ENCODE measurements at regions not wholly inside any gene's neighbourhood (a gene's known extent, or its start where the extent isn't known, plus 50 kb on each side); places are given as distances from the start of the nearest gene placed in this dataset.

DNA sequence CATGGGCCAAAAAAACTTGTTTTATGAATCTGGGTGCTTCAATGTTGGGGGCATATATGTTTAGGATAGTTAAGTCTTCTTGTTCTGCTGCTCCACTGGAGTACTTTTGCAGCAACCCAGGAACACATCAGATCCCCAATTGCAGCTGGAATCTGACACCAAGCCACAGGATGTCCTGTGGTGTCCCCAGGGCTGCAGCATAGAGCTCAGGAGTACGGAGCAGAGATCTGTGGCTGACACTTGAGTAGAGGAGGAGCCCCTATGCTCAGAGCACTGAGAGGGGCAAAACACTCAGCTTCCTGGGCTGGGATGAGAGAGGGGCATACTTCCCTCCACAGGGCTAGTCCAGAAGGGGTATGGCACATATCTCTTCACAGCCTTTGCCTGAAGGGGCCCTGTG is 138.9 kb upstream of the ERBB4 start:
- Histone ChIP-seq H3K4me1 (ENCODE audit: control insufficient read depth in 2 of 2, insufficient read depth in 2 of 2, low read length in 1 of 2) (no peaks in the 10 kb centered on the region), H3K9me3 (ENCODE audit: control insufficient read depth in 2 of 2, insufficient read depth in 1 of 2, low read depth in 1 of 2, low read length in 1 of 2) (no peaks in the 10 kb centered on the region), H3K27me3 (ENCODE audit: control insufficient read depth in 1 of 2, insufficient read depth in 2 of 2, low read length in 2 of 2) (no peaks in the 10 kb centered on the region), H3K4me3 (ENCODE audit: low read depth in 1 of 2, low read length in 2 of 2) (no peak overlapping the region), H3K27ac (ENCODE audit: low read depth in 2 of 2, low read length in 1 of 2) (no peak overlapping the region), H3K36me3 (ENCODE audit: control insufficient read depth in 2 of 2, insufficient read depth in 2 of 2, low read length in 1 of 2) (no peaks in the 10 kb centered on the region)
- 45 to 56% methylated on average over 1 of the region's 1 CpG for WGBS, 2 donors

- H3K36me3 ChIP-seq (ENCODE audit: control insufficient read depth in 2 of 2, insufficient read depth in 2 of 2, low read length in 1 of 2), result no peaks in the 10 kb centered on the region
- 79 to 83% methylated on average over 2 of the region's 2 CpGs for WGBS, 2 donors
These were observed 133.6 kb upstream of the ERBB4 start for GRCh38 chr2:212672186-212672585.

GRCh38 chr2:212669761-212670160 is 131.2 kb upstream of the ERBB4 start:
- H3K27me3 ChIP-seq (ENCODE audit: control insufficient read depth in 1 of 2, insufficient read depth in 2 of 2, low read length in 2 of 2), result no peaks in the 10 kb centered on the region
- WGBS, 2 donors, result 39 to 43% methylated on average over 2 of the region's 2 CpGs

More at GRCh38 chr2:212672186-212672585, 133.6 kb upstream of the ERBB4 start:
- Histone ChIP-seq H3K27me3 (ENCODE audit: control insufficient read depth in 1 of 2, insufficient read depth in 2 of 2, low read length in 2 of 2) (no peaks in the 10 kb centered on the region), H3K4me3 (ENCODE audit: low read depth in 1 of 2, low read length in 2 of 2) (no peak overlapping the region), H3K4me1 (ENCODE audit: control insufficient read depth in 2 of 2, insufficient read depth in 2 of 2, low read length in 1 of 2) (no peaks in the 10 kb centered on the region), H3K27ac (ENCODE audit: low read depth in 2 of 2, low read length in 1 of 2) (no peak overlapping the region), H3K9me3 (ENCODE audit: control insufficient read depth in 2 of 2, insufficient read depth in 1 of 2, low read depth in 1 of 2, low read length in 1 of 2) (no peaks in the 10 kb centered on the region)

DNA sequence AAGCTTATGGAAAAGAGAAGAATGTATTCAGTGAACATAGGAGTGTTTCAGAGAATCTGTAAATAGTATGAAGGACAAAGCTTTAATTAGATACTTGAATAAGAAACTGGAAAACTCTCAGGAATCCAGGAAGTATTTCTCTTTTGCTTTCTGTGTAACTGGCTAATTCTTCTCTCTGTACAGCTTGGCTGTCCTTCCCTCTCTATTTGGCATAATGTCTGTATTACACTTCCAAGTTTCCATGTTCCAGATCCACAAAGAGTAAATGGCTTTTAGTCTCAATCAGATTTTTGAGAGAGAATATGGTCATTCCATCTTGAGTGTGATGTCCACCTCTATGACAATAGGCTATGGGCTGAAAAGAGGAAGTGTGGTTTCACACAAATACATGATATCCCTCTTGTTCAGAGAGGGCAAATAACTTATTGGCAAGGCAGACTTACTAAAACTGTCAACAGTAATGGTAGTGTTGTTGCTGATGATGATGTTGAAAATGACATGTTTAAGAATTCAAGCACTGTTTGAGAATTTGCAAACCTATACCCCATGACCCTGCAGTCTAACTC is 129.2 kb upstream of the ERBB4 start:
- no peaks in the 10 kb centered on the region for H3K4me1 ChIP-seq (ENCODE audit: control insufficient read depth in 2 of 2, insufficient read depth in 2 of 2, low read length in 1 of 2)
- no peak overlapping the region for H3K4me3 ChIP-seq (ENCODE audit: low read depth in 1 of 2, low read length in 2 of 2)
- no peaks in the 10 kb centered on the region for H3K36me3 ChIP-seq (ENCODE audit: control insufficient read depth in 2 of 2, insufficient read depth in 2 of 2, low read length in 1 of 2)
- no peak overlapping the region for H3K27ac ChIP-seq (ENCODE audit: low read depth in 2 of 2, low read length in 1 of 2)
- H3K27me3 ChIP-seq (ENCODE audit: control insufficient read depth in 1 of 2, insufficient read depth in 2 of 2, low read length in 2 of 2), result no peaks in the 10 kb centered on the region
- H3K9me3 ChIP-seq (ENCODE audit: control insufficient read depth in 2 of 2, insufficient read depth in 1 of 2, low read depth in 1 of 2, low read length in 1 of 2), result no peaks in the 10 kb centered on the region

More at GRCh38 chr2:212669761-212670160, 131.2 kb upstream of the ERBB4 start:
- H3K36me3 ChIP-seq (ENCODE audit: control insufficient read depth in 2 of 2, insufficient read depth in 2 of 2, low read length in 1 of 2), result no peaks in the 10 kb centered on the region
- H3K27ac ChIP-seq (ENCODE audit: low read depth in 2 of 2, low read length in 1 of 2), result no peak overlapping the region
- H3K4me1 ChIP-seq (ENCODE audit: control insufficient read depth in 2 of 2, insufficient read depth in 2 of 2, low read length in 1 of 2), result no peaks in the 10 kb centered on the region
- H3K4me3 ChIP-seq (ENCODE audit: low read depth in 1 of 2, low read length in 2 of 2), result no peak overlapping the region
- H3K9me3 ChIP-seq (ENCODE audit: control insufficient read depth in 2 of 2, insufficient read depth in 1 of 2, low read depth in 1 of 2, low read length in 1 of 2), result no peaks in the 10 kb centered on the region

- no peak overlapping the region for H3K4me3 ChIP-seq (ENCODE audit: low read depth in 1 of 2, low read length in 2 of 2)
- H3K9me3 ChIP-seq (ENCODE audit: control insufficient read depth in 2 of 2, insufficient read depth in 1 of 2, low read depth in 1 of 2, low read length in 1 of 2), result no peaks in the 10 kb centered on the region
- H3K4me1 ChIP-seq (ENCODE audit: control insufficient read depth in 2 of 2, insufficient read depth in 2 of 2, low read length in 1 of 2), result no peaks in the 10 kb centered on the region
- no peaks in the 10 kb centered on the region for H3K27me3 ChIP-seq (ENCODE audit: control insufficient read depth in 1 of 2, insufficient read depth in 2 of 2, low read length in 2 of 2)
- WGBS, 2 donors, result 75 to 90% methylated on average over 1 of the region's 1 CpG
- no peaks in the 10 kb centered on the region for H3K36me3 ChIP-seq (ENCODE audit: control insufficient read depth in 2 of 2, insufficient read depth in 2 of 2, low read length in 1 of 2)
- no peak overlapping the region for H3K27ac ChIP-seq (ENCODE audit: low read depth in 2 of 2, low read length in 1 of 2)
These were observed 127.3 kb upstream of the ERBB4 start for GRCh38 chr2:212665948-212666347.

- Histone ChIP-seq H3K4me1 (ENCODE audit: control insufficient read depth in 2 of 2, insufficient read depth in 2 of 2, low read length in 1 of 2) (no peaks in the 10 kb centered on the region), H3K4me3 (ENCODE audit: low read depth in 1 of 2, low read length in 2 of 2) (no peak overlapping the region), H3K36me3 (ENCODE audit: control insufficient read depth in 2 of 2, insufficient read depth in 2 of 2, low read length in 1 of 2) (no peaks in the 10 kb centered on the region), H3K27ac (ENCODE audit: low read depth in 2 of 2, low read length in 1 of 2) (no peak overlapping the region), H3K9me3 (ENCODE audit: control insufficient read depth in 2 of 2, insufficient read depth in 1 of 2, low read depth in 1 of 2, low read length in 1 of 2) (no peaks in the 10 kb centered on the region), H3K27me3 (ENCODE audit: control insufficient read depth in 1 of 2, insufficient read depth in 2 of 2, low read length in 2 of 2) (no peaks in the 10 kb centered on the region)
- 44 to 57% methylated on average over 3 of the region's 3 CpGs for WGBS, 2 donors
These were observed 120.8 kb upstream of the ERBB4 start for GRCh38 chr2:212659441-212659840.

DNA sequence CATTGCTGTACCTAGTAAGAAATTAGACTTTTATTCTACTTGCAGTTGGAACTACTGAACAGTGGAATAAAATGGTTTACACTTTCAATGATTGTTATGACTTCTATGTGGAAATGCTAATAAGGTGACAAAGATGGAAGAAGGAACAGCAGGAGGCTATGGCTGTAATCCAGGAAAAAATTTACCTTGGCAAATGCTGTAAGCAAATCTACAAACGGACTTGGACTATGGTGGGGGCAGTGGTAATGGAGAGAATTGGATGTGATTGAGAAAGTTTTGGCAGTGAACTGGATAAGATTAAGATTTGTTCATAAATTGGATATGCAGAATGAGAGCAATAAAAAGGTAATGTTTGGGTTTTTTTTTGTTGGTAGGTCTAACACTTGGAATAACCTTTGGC is 111.0 kb upstream of the ERBB4 start:
- WGBS, 2 donors, result 29 to 31% methylated on average over 1 of the region's 1 CpG
- H3K4me3 ChIP-seq (ENCODE audit: low read depth in 1 of 2, low read length in 2 of 2), result no peak overlapping the region

GRCh38 chr2:212646698-212647366 is 108.2 kb upstream of the ERBB4 start:
- Histone ChIP-seq H3K27ac (ENCODE audit: low read depth in 2 of 2, low read length in 1 of 2) (peak overlapping the region in 1 of 2 donors; percentile 14), H3K4me3 (ENCODE audit: low read depth in 1 of 2, low read length in 2 of 2) (no peak overlapping the region), H3K27me3 (ENCODE audit: control insufficient read depth in 1 of 2, insufficient read depth in 2 of 2, low read length in 2 of 2) (no peaks in the 10 kb centered on the region), H3K4me1 (ENCODE audit: control insufficient read depth in 2 of 2, insufficient read depth in 2 of 2, low read length in 1 of 2) (peaks cover 4 to 6% of the 10 kb centered on the region in 2 donors), H3K9me3 (ENCODE audit: control insufficient read depth in 2 of 2, insufficient read depth in 1 of 2, low read depth in 1 of 2, low read length in 1 of 2) (no peaks in the 10 kb centered on the region), H3K36me3 (ENCODE audit: control insufficient read depth in 2 of 2, insufficient read depth in 2 of 2, low read length in 1 of 2) (no peaks in the 10 kb centered on the region)
- WGBS, 2 donors, result 45 to 50% methylated on average over 3 of the region's 3 CpGs

More for the DNA sequence above, 111.0 kb upstream of the ERBB4 start:
- no peaks in the 10 kb centered on the region for H3K27me3 ChIP-seq (ENCODE audit: control insufficient read depth in 1 of 2, insufficient read depth in 2 of 2, low read length in 2 of 2)
- no peaks in the 10 kb centered on the region for H3K4me1 ChIP-seq (ENCODE audit: control insufficient read depth in 2 of 2, insufficient read depth in 2 of 2, low read length in 1 of 2)
- no peak overlapping the region for H3K27ac ChIP-seq (ENCODE audit: low read depth in 2 of 2, low read length in 1 of 2)
- H3K36me3 ChIP-seq (ENCODE audit: control insufficient read depth in 2 of 2, insufficient read depth in 2 of 2, low read length in 1 of 2), result no peaks in the 10 kb centered on the region
- H3K9me3 ChIP-seq (ENCODE audit: control insufficient read depth in 2 of 2, insufficient read depth in 1 of 2, low read depth in 1 of 2, low read length in 1 of 2), result no peaks in the 10 kb centered on the region

GRCh38 chr2:212644195-212644837 is 105.7 kb upstream of the ERBB4 start:
- WGBS, 2 donors, result 67 to 69% methylated on average over 3 of the region's 3 CpGs
- Histone ChIP-seq H3K36me3 (ENCODE audit: control insufficient read depth in 2 of 2, insufficient read depth in 2 of 2, low read length in 1 of 2) (no peaks in the 10 kb centered on the region), H3K9me3 (ENCODE audit: control insufficient read depth in 2 of 2, insufficient read depth in 1 of 2, low read depth in 1 of 2, low read length in 1 of 2) (no peaks in the 10 kb centered on the region), H3K4me1 (ENCODE audit: control insufficient read depth in 2 of 2, insufficient read depth in 2 of 2, low read length in 1 of 2) (peaks cover 4 to 6% of the 10 kb centered on the region in 2 donors), H3K4me3 (ENCODE audit: low read depth in 1 of 2, low read length in 2 of 2) (no peak overlapping the region), H3K27ac (ENCODE audit: low read depth in 2 of 2, low read length in 1 of 2) (no peak overlapping the region), H3K27me3 (ENCODE audit: control insufficient read depth in 1 of 2, insufficient read depth in 2 of 2, low read length in 2 of 2) (no peaks in the 10 kb centered on the region)

All from esophagus (tissue), 2 donors.